GM12892 (cell line): ENCODE measurements at regions not wholly inside any gene's neighbourhood (a gene's known extent, or its start where the extent isn't known, plus 50 kb on each side); places are given as distances from the start of the nearest gene placed in this dataset.

Experiments
- DNase-seq: peaks from one replicate; pipeline ENCODE4 v3.0.0; 2011; ENCODE audit not compliant: insufficient read length
- FAIRE-seq: peaks from 2 replicates; lab custom pipeline; 2011; peaks lifted over from hg19 to GRCh38; lab: Jason Lieb, UNC
- POLR2A ChIP-seq: IDR thresholded peaks from 2 replicates; pipeline ENCODE4 v1.6.1; 2011; ENCODE audit warnings: low read depth, low read length, control low read depth
- POLR2AphosphoS5 ChIP-seq: IDR thresholded peaks from 2 replicates; pipeline ENCODE4 v1.6.1; 2011; ENCODE audit warnings: low read depth, low read length, control low read depth
- TAF1 ChIP-seq: IDR thresholded peaks from 2 replicates; pipeline ENCODE4 v1.6.1; 2011; ENCODE audit warnings: low read depth, mild to moderate bottlenecking, control low read depth, low read length, borderline replicate concordance

DNA sequence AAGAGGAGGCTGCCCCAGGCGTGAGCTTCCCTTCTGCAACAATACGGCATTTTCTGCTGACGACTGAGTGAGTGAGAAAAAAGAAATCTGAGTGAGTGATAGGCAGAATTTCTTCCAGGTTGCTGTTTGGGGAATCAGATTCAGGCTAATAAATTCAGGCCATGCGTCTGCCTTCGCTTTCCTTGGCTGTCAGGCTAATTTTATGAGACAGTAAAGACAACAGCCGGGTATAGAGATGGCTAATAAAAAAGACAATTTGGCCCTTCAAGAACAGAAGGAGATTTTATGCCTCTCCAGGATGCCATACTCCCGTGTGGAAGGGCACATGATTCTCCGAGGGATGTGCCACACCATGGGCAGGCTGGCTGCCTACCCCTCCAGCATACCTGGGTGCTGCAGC, 145.9 kb upstream of the UBL3 start:
- DNase-seq (no peak), FAIRE-seq (no peak)
- TF ChIP-seq TAF1, result no peak

DNA sequence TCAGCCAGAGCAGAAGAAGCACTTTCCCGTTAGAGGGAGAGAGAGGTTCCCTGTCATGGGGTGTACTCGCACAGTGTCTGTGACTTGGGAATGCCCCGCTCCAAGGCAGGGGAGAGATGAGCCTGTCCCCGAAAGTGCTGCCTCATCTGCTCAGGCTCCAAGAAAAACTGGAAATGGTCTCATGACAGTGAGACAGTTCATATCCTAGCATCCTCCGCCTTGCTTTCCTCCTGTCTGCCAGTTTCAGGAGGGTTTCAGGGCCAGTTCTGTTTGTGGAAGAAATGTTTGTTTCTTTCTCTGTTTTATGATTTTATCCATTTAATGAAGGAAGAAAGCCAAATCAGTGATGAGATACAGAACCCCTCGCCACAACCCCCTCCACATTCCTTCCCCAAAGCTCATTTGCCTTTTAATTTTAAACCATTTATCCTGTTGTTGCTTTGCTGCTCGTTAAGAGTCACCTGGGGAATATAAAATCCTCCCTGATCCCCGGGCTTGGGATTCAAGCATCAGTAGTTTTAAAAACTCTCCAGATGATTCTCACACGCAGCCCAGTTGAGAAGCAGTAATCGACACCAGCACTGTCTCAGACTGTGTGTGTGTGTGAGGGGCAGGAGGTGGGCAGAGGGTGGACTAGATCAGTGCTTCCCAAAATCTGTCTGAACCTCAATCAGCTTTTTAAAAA, 144.6 kb upstream of the UBL3 start:
- no peak for FAIRE-seq
- no peak for TF ChIP-seq POLR2AphosphoS5
- TF ChIP-seq POLR2A, result no peak
- TF ChIP-seq TAF1, result no peak

DNA sequence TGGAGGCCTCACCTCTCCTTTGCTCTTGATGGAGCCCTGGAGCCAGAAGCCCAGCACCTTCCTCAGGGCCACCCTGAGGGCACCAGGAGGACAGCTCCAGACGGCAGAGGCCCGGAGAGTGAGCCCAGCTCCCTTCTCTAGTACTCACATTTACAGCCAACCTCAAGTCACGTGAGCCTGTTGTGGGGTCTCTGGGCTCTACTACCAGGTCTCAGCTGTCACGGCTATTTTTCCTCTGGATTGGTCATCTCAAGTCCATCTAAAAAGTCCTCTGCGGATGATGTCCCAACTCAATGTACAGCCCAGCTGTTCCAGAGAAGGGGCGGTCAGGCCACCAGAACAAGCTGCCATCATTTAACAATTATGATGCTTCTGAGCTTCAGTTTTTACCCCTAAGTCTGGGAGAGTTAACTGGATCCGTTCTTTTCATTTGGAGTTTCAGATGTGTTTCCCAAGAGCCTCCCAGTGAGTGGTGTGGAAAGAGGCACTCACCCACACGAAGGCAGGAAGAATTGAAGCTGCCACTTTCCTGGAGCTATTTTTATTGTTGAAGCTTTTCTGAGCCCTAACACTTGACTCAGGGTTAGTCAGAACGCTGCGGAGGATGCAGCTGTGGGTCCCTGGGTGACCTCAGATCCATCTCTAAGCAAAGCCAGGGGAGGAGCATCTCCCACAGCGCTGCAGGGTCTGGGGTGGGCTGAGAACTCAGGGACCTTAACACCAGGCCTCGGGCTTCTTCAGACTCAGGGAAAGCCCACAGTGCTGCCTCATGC, 143.5 kb upstream of the UBL3 start:
- FAIRE-seq, result no peak
- no peak for DNase-seq
- TF ChIP-seq POLR2AphosphoS5, result no peak
- TF ChIP-seq TAF1, result no peak
- no peak for TF ChIP-seq POLR2A

More for the DNA sequence above, 144.6 kb upstream of the UBL3 start:
- no peak for DNase-seq

DNA sequence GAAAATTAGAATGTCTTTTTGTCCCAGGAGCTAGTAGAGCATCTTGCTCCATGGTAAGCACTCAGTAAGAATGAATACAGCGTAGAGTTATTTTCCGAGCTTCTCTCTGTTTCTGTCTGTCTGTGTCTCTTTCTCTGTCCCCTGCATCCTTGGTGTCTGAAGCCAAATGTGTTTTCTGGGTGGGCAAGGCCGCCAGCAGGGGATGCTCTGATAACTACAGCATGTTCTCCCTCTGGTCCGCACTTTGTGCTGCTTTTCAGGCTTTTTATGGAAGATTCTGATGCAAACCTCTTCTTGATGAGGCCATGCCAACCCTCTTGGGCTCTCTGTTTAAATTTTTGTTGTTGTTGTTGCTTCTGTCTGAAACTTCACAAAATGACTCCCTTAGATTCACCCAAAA, 142.8 kb upstream of the UBL3 start:
- DNase-seq, result no peak
- TF ChIP-seq POLR2A (no peak), POLR2AphosphoS5 (no peak), TAF1 (no peak)
- no peak for FAIRE-seq

DNA sequence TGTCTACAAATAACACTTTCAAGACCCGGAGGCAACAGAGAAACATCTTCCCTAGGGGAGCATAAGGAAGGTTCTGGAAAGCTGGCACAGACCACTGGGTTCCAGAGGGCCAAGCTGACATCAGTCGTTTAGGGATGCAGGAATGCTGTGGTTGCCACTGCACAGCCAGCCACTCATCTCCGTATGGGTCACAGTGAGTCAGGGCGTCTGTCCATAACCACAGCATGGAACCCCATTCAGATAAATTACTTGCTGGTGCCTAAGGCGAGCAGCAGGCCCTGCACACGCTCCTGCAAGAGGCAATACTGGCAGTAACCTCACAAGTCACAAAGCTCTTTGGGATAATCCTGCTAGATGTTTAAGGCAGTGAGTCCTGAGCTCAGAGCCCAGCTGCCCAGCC, 140.9 kb upstream of the UBL3 start:
- TF ChIP-seq POLR2AphosphoS5 (no peak), TAF1 (no peak), POLR2A (no peak)
- no peak for FAIRE-seq
- no peak for DNase-seq

DNA sequence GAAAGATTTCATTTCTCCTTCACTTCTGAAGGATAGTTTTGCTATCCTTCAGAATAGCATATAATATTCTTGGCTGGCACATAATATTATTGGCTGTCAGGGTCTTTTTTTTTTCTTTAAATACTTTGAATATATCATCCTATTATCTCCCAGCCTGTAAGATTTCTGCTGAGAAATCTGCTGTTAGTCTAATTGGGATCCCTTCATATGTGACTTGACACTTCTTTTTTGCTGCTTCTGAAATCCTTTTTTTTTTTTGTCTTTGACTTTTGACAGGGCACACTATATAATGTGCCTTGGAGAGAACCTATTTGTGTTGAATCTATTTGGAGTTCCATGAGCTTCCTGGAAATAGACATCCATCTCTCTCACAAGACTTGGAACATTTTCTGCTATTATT, 136.9 kb upstream of the UBL3 start:
- TF ChIP-seq POLR2AphosphoS5 (no peak), POLR2A (no peak), TAF1 (no peak)
- DNase-seq, result no peak
- FAIRE-seq, result no peak

DNA sequence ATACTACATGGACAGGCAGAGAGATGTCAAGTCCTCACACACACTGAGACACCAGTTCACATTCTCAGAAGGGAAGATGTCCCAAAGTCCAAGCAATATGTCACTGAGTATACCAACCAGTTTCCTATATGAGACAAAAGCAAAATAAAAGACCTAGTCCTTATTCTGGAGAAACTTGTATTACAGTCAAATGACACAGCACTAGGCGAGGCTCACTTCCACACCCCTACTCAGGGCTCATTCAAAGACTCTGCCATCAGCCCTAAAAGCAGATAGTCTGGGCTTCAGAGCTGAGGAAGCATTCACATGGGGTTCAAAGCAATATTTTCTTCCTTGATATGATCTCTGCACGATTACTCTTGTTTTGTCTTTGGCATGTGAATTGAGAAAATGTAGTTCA, 129.9 kb upstream of the UBL3 start:
- TF ChIP-seq POLR2AphosphoS5, result no peak
- TF ChIP-seq POLR2A, result no peak
- no peak for TF ChIP-seq TAF1
- no peak for FAIRE-seq
- DNase-seq, result no peak

DNA sequence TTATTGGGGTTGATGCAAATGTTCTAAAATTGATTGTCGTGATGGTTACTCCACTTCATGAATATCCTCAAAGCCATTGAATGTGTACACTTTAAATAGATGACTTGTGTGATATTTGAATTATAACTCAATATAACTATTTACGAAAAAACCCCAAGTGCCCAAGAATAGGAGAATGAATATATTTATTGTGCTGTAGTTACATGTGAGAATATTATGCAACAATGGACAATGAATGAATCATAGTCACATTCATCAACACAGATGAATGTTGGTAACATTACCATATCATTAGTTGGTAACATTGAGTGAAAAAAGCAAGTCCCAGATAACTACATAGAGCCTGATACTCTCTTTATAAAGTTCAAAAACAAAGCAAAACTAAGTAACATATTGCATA, 127.8 kb upstream of the UBL3 start:
- DNase-seq (no peak), FAIRE-seq (no peak)
- TF ChIP-seq TAF1, result no peak
- TF ChIP-seq POLR2AphosphoS5, result no peak
- TF ChIP-seq POLR2A, result no peak

DNA sequence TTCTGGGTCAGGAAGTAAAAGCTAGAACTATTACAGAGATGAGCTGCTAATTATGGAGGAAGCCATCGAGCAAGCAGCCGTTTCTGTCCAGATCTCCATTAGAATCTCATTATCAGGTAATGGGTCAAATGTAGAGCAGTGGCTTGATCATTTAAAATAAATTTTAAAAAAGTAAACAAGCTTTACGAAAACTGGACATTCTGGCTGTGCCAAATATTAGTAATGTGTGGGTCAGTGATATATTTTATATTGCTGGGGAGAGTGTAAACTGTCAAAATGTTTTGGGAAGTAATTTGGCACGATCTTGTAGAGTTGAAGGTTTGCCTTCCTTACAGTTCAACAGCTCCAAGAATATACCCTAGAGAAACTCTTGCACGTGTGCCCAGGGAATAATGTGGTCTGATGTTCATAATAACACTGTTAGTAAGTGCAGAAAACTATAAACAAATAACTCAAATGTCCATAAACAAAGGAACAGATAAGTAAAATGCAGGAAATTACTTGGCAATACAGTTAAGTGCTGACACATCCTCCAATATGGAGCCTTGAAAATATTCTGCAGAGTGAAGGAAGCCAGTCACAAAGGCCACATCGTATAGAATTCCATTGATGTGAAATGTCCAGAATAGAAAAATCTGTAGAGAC, 127.2 kb upstream of the UBL3 start:
- no peak for FAIRE-seq

DNA sequence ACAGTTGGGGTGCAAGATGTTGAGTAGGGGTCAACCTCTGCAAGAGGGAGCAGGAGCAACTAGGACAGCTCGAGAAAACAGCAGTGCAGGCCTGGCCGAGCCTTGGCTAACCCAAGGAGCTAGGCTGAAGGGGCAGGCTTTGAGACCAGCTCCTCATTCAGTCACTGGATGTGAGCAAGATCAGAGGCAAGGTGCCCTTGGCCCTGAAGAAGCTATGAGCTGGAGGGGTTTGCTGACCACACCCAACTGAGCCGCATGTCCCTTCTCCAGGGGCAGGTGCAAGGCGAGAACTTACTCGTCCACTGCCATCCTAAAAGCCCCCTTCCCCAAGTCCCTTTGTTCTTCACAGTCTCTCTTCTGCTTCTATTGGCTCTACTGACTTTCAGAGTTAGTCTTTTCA, 126.1 kb upstream of the UBL3 start:
- FAIRE-seq (no peak), DNase-seq (no peak)
- TF ChIP-seq POLR2AphosphoS5 (no peak), POLR2A (no peak), TAF1 (no peak)

More for the DNA sequence above, 127.2 kb upstream of the UBL3 start:
- no peak for DNase-seq
- TF ChIP-seq POLR2AphosphoS5 (no peak), TAF1 (no peak), POLR2A (no peak)

DNA sequence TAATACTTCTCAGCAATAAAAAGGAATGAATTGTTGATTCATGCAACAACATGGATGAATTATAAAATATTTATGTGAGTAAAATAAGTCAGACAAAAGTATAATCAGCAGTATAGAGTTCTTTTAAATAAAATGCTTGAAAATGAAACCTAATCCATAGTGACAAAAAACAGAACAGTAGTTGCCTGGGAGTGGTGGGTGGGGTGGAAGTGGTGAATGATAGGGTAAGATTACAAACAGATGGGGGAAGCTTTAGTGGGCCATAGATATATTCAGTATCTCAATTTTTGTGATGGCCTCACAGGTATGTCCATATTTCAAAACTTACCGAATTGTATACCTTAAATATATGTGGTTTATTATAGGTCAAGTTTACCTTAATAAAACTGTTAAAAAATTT, 124.9 kb upstream of the UBL3 start:
- FAIRE-seq, result no peak
- TF ChIP-seq POLR2AphosphoS5, result no peak
- no peak for TF ChIP-seq TAF1
- TF ChIP-seq POLR2A, result no peak

More for the DNA sequence above, 124.9 kb upstream of the UBL3 start:
- no peak for DNase-seq
